ENCODE measurements at regions not wholly inside any gene's neighbourhood (a gene's known extent, or its start where the extent isn't known, plus 50 kb on each side); places are given as distances from the start of the nearest gene placed in this dataset.
"Not testable (repeated sequence)": the region's sequence is repeated elsewhere in the genome, so short reads cannot be mapped to it uniquely, and the experiment has no call there.

- Histone ChIP-seq H3K36me3 (ENCODE audit: low read depth) (no peaks in the 10 kb centered on the region), H3K4me3 (no peak overlapping the region), H3K9me3 (no peaks in the 10 kb centered on the region), H3K4me1 (ENCODE audit: low read depth) (no peaks in the 10 kb centered on the region)
- no peak for TF ChIP-seq CTCF (IDR thresholded peaks at IDR 0.05)
- intact Hi-C loops (cut with DNase I, micrococcal nuclease) = no loop called here
- ATAC-seq = no peak
- no peak for DNase-seq
Measured at GRCh38 chr1:29389533-29390041, 153.3 kb downstream of the PTPRU start.

- Histone ChIP-seq H3K9me3 (no peaks in the 10 kb centered on the region), H3K36me3 (ENCODE audit: low read depth) (no peaks in the 10 kb centered on the region), H3K4me3 (no peak overlapping the region), H3K4me1 (ENCODE audit: low read depth) (no peaks in the 10 kb centered on the region)
- no peak for TF ChIP-seq CTCF (IDR thresholded peaks at IDR 0.05)
- intact Hi-C loops (cut with DNase I, micrococcal nuclease) = no loop called here
- ATAC-seq (no peak), DNase-seq (no peak)
Measured at GRCh38 chr1:29388884-29389283, 152.6 kb downstream of the PTPRU start.

- no peak overlapping the region for H3K4me3 ChIP-seq
- ATAC-seq (no peak), DNase-seq (no peak)
- H3K9me3 ChIP-seq = no peaks in the 10 kb centered on the region
- TF ChIP-seq CTCF (IDR thresholded peaks at IDR 0.05) = no peak
- no peaks in the 10 kb centered on the region for H3K4me1 ChIP-seq (ENCODE audit: low read depth)
- no peaks in the 10 kb centered on the region for H3K36me3 ChIP-seq (ENCODE audit: low read depth)
- intact Hi-C loops (cut with DNase I, micrococcal nuclease) = no loop called here
Measured at GRCh38 chr1:29388170-29388569, 151.8 kb downstream of the PTPRU start.

- no peaks in the 10 kb centered on the region for H3K9me3 ChIP-seq
- intact Hi-C loops (cut with DNase I, micrococcal nuclease) = no loop called here
- ATAC-seq = no peak
- no peak for TF ChIP-seq CTCF (IDR thresholded peaks at IDR 0.05)
- DNase-seq = no peak
- H3K4me1 ChIP-seq (ENCODE audit: low read depth) = no peaks in the 10 kb centered on the region
- no peaks in the 10 kb centered on the region for H3K36me3 ChIP-seq (ENCODE audit: low read depth)
- H3K4me3 ChIP-seq = no peak overlapping the region
Measured at GRCh38 chr1:29387210-29387609, 150.9 kb downstream of the PTPRU start.

- H3K4me3 ChIP-seq; intact Hi-C loops (cut with DNase I, micrococcal nuclease); H3K4me1 ChIP-seq (ENCODE audit: low read depth); ATAC-seq; H3K9me3 ChIP-seq; H3K36me3 ChIP-seq (ENCODE audit: low read depth); DNase-seq: not testable (repeated sequence)
Measured at GRCh38 chr1:29386453-29386852, 150.1 kb downstream of the PTPRU start.

GRCh38 chr1:29385966-29386365 lies 149.6 kb downstream of the PTPRU start:
- DNase-seq (no peak), ATAC-seq (no peak)
- intact Hi-C loops (cut with DNase I, micrococcal nuclease) = no loop called here
- Histone ChIP-seq H3K36me3 (ENCODE audit: low read depth) (no peaks in the 10 kb centered on the region), H3K4me3 (no peak overlapping the region), H3K9me3 (no peaks in the 10 kb centered on the region), H3K4me1 (ENCODE audit: low read depth) (no peaks in the 10 kb centered on the region)
- TF ChIP-seq CTCF (IDR thresholded peaks at IDR 0.05) = no peak

Data from mucosa of descending colon (tissue), 3 donors.